ENCODE measurements at regions not wholly inside any gene's neighbourhood (a gene's known extent, or its start where the extent isn't known, plus 50 kb on each side); places are given as distances from the start of the nearest gene placed in this dataset.

DNA sequence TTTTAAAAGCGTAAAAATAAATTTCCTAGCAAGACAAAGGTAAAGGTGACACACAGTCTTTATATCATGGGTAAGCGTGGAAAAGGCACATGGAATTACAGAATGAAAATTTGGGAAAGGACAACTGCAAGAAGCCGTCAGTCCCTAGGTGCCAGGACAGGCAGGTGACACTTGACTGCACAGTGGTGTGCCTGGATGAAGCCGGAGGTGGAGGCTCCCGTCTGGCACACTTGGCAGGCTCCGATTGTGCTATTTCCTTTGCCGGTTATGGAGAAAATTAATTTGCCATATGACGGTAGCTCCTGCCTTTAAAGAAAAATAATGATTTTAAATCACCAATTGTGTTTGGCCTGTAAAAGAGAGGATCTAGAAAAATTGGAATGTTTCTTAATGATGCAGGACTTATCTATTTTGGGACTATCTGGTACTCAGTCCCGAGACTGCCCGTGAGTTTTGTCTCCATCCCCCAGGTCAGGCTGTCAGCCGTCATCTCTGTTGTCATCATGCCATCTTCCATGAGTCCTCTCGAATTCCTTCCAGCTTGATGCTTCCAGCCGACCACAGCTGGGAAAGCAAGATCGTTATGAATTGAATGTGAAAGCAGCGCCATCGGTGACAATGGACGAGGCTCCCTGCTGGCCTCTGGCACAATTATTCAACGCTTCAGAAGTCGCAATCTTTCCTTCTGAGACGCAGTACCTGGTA, 56.2 kb upstream of the MGMT start:
- TF ChIP-seq FOXA1 (IDR thresholded peaks at IDR 0.05) (no peak), GABPA (IDR thresholded peaks at IDR 0.05 in 1 of 2, conservative IDR thresholded peaks at IDR 0.05 in 1 of 2) (no peak), SP1 (IDR thresholded peaks at IDR 0.05) (no peak), EGR1 (IDR thresholded peaks at IDR 0.05; ENCODE audit: low read depth in 2 of 2) (no peak), TAF1 (conservative IDR thresholded peaks at IDR 0.05) (no peak)
- TF ChIP-seq, protein P1, sequence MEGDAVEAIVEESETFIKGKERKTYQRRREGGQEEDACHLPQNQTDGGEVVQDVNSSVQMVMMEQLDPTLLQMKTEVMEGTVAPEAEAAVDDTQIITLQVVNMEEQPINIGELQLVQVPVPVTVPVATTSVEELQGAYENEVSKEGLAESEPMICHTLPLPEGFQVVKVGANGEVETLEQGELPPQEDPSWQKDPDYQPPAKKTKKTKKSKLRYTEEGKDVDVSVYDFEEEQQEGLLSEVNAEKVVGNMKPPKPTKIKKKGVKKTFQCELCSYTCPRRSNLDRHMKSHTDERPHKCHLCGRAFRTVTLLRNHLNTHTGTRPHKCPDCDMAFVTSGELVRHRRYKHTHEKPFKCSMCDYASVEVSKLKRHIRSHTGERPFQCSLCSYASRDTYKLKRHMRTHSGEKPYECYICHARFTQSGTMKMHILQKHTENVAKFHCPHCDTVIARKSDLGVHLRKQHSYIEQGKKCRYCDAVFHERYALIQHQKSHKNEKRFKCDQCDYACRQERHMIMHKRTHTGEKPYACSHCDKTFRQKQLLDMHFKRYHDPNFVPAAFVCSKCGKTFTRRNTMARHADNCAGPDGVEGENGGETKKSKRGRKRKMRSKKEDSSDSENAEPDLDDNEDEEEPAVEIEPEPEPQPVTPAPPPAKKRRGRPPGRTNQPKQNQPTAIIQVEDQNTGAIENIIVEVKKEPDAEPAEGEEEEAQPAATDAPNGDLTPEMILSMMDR (IDR thresholded peaks at IDR 0.05; ENCODE audit: low read depth, low read length, missing input control) = no peak
- TF ChIP-seq, protein P2, sequence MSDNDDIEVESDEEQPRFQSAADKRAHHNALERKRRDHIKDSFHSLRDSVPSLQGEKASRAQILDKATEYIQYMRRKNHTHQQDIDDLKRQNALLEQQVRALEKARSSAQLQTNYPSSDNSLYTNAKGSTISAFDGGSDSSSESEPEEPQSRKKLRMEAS (IDR thresholded peaks at IDR 0.05) = no peak
- TF ChIP-seq, protein P3, sequence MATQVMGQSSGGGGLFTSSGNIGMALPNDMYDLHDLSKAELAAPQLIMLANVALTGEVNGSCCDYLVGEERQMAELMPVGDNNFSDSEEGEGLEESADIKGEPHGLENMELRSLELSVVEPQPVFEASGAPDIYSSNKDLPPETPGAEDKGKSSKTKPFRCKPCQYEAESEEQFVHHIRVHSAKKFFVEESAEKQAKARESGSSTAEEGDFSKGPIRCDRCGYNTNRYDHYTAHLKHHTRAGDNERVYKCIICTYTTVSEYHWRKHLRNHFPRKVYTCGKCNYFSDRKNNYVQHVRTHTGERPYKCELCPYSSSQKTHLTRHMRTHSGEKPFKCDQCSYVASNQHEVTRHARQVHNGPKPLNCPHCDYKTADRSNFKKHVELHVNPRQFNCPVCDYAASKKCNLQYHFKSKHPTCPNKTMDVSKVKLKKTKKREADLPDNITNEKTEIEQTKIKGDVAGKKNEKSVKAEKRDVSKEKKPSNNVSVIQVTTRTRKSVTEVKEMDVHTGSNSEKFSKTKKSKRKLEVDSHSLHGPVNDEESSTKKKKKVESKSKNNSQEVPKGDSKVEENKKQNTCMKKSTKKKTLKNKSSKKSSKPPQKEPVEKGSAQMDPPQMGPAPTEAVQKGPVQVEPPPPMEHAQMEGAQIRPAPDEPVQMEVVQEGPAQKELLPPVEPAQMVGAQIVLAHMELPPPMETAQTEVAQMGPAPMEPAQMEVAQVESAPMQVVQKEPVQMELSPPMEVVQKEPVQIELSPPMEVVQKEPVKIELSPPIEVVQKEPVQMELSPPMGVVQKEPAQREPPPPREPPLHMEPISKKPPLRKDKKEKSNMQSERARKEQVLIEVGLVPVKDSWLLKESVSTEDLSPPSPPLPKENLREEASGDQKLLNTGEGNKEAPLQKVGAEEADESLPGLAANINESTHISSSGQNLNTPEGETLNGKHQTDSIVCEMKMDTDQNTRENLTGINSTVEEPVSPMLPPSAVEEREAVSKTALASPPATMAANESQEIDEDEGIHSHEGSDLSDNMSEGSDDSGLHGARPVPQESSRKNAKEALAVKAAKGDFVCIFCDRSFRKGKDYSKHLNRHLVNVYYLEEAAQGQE (IDR thresholded peaks at IDR 0.05) = no peak
- TF ChIP-seq, protein P4, sequence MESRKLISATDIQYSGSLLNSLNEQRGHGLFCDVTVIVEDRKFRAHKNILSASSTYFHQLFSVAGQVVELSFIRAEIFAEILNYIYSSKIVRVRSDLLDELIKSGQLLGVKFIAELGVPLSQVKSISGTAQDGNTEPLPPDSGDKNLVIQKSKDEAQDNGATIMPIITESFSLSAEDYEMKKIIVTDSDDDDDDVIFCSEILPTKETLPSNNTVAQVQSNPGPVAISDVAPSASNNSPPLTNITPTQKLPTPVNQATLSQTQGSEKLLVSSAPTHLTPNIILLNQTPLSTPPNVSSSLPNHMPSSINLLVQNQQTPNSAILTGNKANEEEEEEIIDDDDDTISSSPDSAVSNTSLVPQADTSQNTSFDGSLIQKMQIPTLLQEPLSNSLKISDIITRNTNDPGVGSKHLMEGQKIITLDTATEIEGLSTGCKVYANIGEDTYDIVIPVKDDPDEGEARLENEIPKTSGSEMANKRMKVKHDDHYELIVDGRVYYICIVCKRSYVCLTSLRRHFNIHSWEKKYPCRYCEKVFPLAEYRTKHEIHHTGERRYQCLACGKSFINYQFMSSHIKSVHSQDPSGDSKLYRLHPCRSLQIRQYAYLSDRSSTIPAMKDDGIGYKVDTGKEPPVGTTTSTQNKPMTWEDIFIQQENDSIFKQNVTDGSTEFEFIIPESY (IDR thresholded peaks at IDR 0.05) = no peak
- TF ChIP-seq, protein P5, sequence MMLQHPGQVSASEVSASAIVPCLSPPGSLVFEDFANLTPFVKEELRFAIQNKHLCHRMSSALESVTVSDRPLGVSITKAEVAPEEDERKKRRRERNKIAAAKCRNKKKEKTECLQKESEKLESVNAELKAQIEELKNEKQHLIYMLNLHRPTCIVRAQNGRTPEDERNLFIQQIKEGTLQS (IDR thresholded peaks at IDR 0.05) = no peak

Data from liver (tissue), 3 donors.